ENCODE measurements at regions not wholly inside any gene's neighbourhood (a gene's known extent, or its start where the extent isn't known, plus 50 kb on each side); places are given as distances from the start of the nearest gene placed in this dataset.

DNA sequence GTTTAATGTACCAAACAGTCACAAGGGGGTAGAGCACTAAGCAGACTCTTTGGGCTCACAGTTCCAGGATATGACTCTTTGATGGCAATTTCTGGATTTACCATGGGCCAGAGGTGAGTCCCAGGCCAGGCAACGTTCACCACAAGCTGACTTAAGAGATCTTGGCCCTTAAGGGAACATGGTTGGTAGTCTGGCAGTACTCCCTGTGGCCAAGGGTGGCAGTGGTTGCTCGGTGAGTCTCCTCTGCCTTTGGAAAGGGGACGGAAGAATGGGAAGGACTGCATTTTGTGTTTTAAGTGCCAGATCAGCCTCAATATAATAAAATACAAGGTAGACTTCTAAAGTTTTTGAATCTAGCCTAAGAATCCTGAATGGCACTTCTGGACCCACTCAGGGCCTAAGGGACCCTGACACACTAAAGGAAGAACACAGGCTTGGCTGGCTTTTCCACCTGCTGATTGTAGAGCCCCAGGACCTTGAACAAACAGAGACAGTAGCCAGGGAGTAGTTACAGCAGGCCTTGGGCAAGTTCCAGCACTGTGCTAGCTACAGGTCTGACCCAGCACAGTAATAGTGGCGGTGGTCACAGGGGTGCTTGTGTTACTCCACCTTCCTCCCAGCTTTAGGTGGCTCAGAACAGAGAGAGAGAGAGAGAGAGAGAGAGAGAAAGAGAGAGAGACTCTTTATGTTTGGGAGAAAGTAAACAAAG, 730.7 kb upstream of the ALCAM start:
- Histone ChIP-seq H3K4me3 (ENCODE audit: low read depth, low read length) (no peak overlapping the region), H3K9me3 (peaks cover 3% of the 10 kb centered on the region; the same call in 1 of the 2 replicates), H3K36me3 (ENCODE audit: control insufficient read depth, insufficient read depth, low read length) (no peaks in the 10 kb centered on the region), H3K4me1 (no peaks in the 10 kb centered on the region), H3K27me3 (replicated peaks; ENCODE audit: control insufficient read depth, insufficient read depth, low read length) (no peaks in the 10 kb centered on the region)
- intact Hi-C loops (cut with micrococcal nuclease; ENCODE audit: unreplicated experiment) = no loop called here
- no peak for DNase-seq
- CTCF ChIA-PET = no interaction called here
- Mint-ChIP-seq H3K27me3 (ENCODE audit: insufficient read depth, unreplicated experiment) (no peaks in the 10 kb centered on the region), H3K4me1 (ENCODE audit: low read depth, unreplicated experiment) (no peaks in the 10 kb centered on the region), H3K27ac (ENCODE audit: unreplicated experiment) (no peak overlapping the region), H3K36me3 (ENCODE audit: insufficient read depth, unreplicated experiment) (no peaks in the 10 kb centered on the region), H3K9me3 (ENCODE audit: unreplicated experiment) (no peaks in the 10 kb centered on the region), H3K4me3 (ENCODE audit: unreplicated experiment) (no peak overlapping the region)
- TF ChIP-seq CTCF (IDR thresholded peaks at IDR 0.05; ENCODE audit: insufficient read depth in 1 of 2, low read depth in 1 of 2, low read length in 1 of 2, severe bottlenecking in 1 of 2, unreplicated experiment in 1 of 2) = peak in 1 of 2 experiments; percentile 5
- no TSS peak for BruUV-seq (replicated peaks)
- POLR2A ChIA-PET = interaction anchor here (0.7 kb wide), 1 partner anchor 674 kb away, joined by 6 read pairs; no protein-coding TSS in a partner anchor

DNA sequence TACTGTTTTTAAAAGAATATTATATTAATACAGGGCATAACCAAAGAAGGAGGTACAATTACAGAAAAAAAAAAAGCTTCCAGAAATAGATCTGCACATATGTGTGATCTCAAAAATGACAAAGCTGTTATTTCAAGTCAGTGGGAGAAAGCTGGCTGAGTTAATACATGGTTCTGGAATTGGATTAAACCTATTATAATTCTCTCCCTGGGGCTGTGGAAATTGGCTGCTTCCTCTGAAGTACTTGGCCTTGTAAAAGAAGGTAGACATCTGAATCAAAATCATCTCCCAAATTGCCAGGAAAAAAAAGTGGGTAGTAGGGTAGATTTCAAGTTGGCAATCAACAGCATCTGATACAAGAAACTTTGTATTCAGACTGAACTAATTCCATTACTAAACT, 723.9 kb upstream of the ALCAM start:
- H3K27me3 Mint-ChIP-seq (ENCODE audit: insufficient read depth, unreplicated experiment) = no peaks in the 10 kb centered on the region
- peaks cover 3% of the 10 kb centered on the region; the same call in 1 of the 2 replicates for H3K9me3 ChIP-seq
- TF ChIP-seq CTCF (IDR thresholded peaks at IDR 0.05; ENCODE audit: insufficient read depth in 1 of 2, low read depth in 1 of 2, low read length in 1 of 2, severe bottlenecking in 1 of 2, unreplicated experiment in 1 of 2) = no peak
- no peak overlapping the region for H3K4me3 ChIP-seq (ENCODE audit: low read depth, low read length)
- H3K4me3 Mint-ChIP-seq (ENCODE audit: unreplicated experiment) = no peak overlapping the region
- no TSS peak for BruUV-seq (replicated peaks)
- H3K4me1 Mint-ChIP-seq (ENCODE audit: low read depth, unreplicated experiment) = no peaks in the 10 kb centered on the region
- no peak for DNase-seq
- intact Hi-C loops (cut with micrococcal nuclease; ENCODE audit: unreplicated experiment) = no loop called here
- no peak overlapping the region for H3K27ac Mint-ChIP-seq (ENCODE audit: unreplicated experiment)
- no peaks in the 10 kb centered on the region for H3K9me3 Mint-ChIP-seq (ENCODE audit: unreplicated experiment)
- ChIA-PET CTCF (no interaction called here), POLR2A (no interaction called here)
- H3K4me1 ChIP-seq = no peaks in the 10 kb centered on the region
- no peaks in the 10 kb centered on the region for H3K27me3 ChIP-seq (replicated peaks; ENCODE audit: control insufficient read depth, insufficient read depth, low read length)
- no peaks in the 10 kb centered on the region for H3K36me3 ChIP-seq (ENCODE audit: control insufficient read depth, insufficient read depth, low read length)
- H3K36me3 Mint-ChIP-seq (ENCODE audit: insufficient read depth, unreplicated experiment) = no peaks in the 10 kb centered on the region

- Mint-ChIP-seq H3K27ac (ENCODE audit: unreplicated experiment) (no peak overlapping the region), H3K9me3 (ENCODE audit: unreplicated experiment) (no peaks in the 10 kb centered on the region), H3K4me3 (ENCODE audit: unreplicated experiment) (no peak overlapping the region), H3K4me1 (ENCODE audit: low read depth, unreplicated experiment) (no peaks in the 10 kb centered on the region), H3K27me3 (ENCODE audit: insufficient read depth, unreplicated experiment) (no peaks in the 10 kb centered on the region), H3K36me3 (ENCODE audit: insufficient read depth, unreplicated experiment) (no peaks in the 10 kb centered on the region)
- no peak overlapping the region for H3K4me3 ChIP-seq (ENCODE audit: low read depth, low read length)
- no peaks in the 10 kb centered on the region for H3K9me3 ChIP-seq
- DNase-seq = no peak
- intact Hi-C loops (cut with micrococcal nuclease; ENCODE audit: unreplicated experiment) = no loop called here
- ChIA-PET CTCF (no interaction called here), POLR2A (no interaction called here)
- no peaks in the 10 kb centered on the region for H3K27me3 ChIP-seq (replicated peaks; ENCODE audit: control insufficient read depth, insufficient read depth, low read length)
- no peaks in the 10 kb centered on the region for H3K4me1 ChIP-seq
- no TSS peak for BruUV-seq (replicated peaks)
- TF ChIP-seq CTCF (IDR thresholded peaks at IDR 0.05; ENCODE audit: insufficient read depth in 1 of 2, low read depth in 1 of 2, low read length in 1 of 2, severe bottlenecking in 1 of 2, unreplicated experiment in 1 of 2) = no peak
- H3K36me3 ChIP-seq (ENCODE audit: control insufficient read depth, insufficient read depth, low read length) = no peaks in the 10 kb centered on the region
Observed at GRCh38 chr3:104646196-104646595, 720.5 kb upstream of the ALCAM start.

Measured in Caco-2 (cell line).